H9 (cell line): ENCODE measurements at regions not wholly inside any gene's neighbourhood (a gene's known extent, or its start where the extent isn't known, plus 50 kb on each side); places are given as distances from the start of the nearest gene placed in this dataset.

Experiments
- DNase-seq: peaks from one replicate; pipeline ENCODE4 v3.0.0-alpha.2; 2017
- H2AFZ ChIP-seq: one replicate; pipeline ENCODE4 v1.6.1; 2013; ENCODE audit warnings: mild to moderate bottlenecking, low read length, control low read depth, moderate library complexity
- H2AK5ac ChIP-seq: 2 replicates; pipeline ENCODE4 v1.6.1; 2013; ENCODE audit warnings: low read length, control low read depth, mixed read lengths; ENCODE audit not compliant: insufficient read length
- H2BK120ac ChIP-seq: one replicate; pipeline ENCODE4 v1.6.1; 2013; ENCODE audit warnings: low read depth, mild to moderate bottlenecking, low read length, control low read depth, inconsistent platforms; ENCODE audit not compliant: poor library complexity, severe bottlenecking
- H2BK12ac ChIP-seq: 2 replicates; pipeline ENCODE4 v1.6.1; 2013; ENCODE audit warnings: low read length, control low read depth, mixed read lengths, low read depth; ENCODE audit not compliant: insufficient read length
- H2BK15ac ChIP-seq: 2 replicates; pipeline ENCODE4 v1.6.1; 2013; ENCODE audit warnings: low read depth, low read length, control low read depth
- H2BK20ac ChIP-seq: one replicate; pipeline ENCODE4 v1.6.1; 2013; ENCODE audit warnings: low read depth, mild to moderate bottlenecking, low read length, control low read depth, inconsistent platforms; ENCODE audit not compliant: poor library complexity, severe bottlenecking
- H2BK5ac ChIP-seq: 2 replicates; pipeline ENCODE4 v1.6.1; 2013; ENCODE audit warnings: low read length, control low read depth, mixed read lengths; ENCODE audit not compliant: insufficient read length
- H3K14ac ChIP-seq: 2 replicates; pipeline ENCODE4 v1.6.1; 2013; ENCODE audit warnings: low read length, control low read depth; ENCODE audit not compliant: insufficient read depth
- H3K18ac ChIP-seq: 2 replicates; pipeline ENCODE4 v1.6.1; 2013; ENCODE audit warnings: low read depth, mild to moderate bottlenecking, mixed read lengths, low read length, control low read depth; ENCODE audit not compliant: insufficient read length
- H3K23ac ChIP-seq: 2 replicates; pipeline ENCODE4 v1.6.1; 2013; ENCODE audit warnings: low read length, control low read depth, mixed read lengths, low read depth; ENCODE audit not compliant: insufficient read length
- H3K23me2 ChIP-seq: 2 replicates; pipeline ENCODE4 v1.6.1; 2013; ENCODE audit warnings: low read depth, mild to moderate bottlenecking, mixed read lengths, low read length, control low read depth; ENCODE audit not compliant: insufficient read length, poor library complexity, severe bottlenecking
- H3K27ac ChIP-seq: 2 replicates; pipeline ENCODE4 v1.5.1; 2013; ENCODE audit warnings: low read length, control low read depth, mixed read lengths, low read depth; ENCODE audit not compliant: insufficient read length
- H3K27me3 ChIP-seq: 2 replicates; pipeline ENCODE4 v1.6.1; 2013; ENCODE audit warnings: low read length, control low read depth, inconsistent platforms; ENCODE audit not compliant: insufficient read depth
- H3K4ac ChIP-seq: 2 replicates; pipeline ENCODE4 v1.6.1; 2013; ENCODE audit warnings: low read depth, mild to moderate bottlenecking, control low read depth, inconsistent platforms, low read length, moderate library complexity
- H3K4me1 ChIP-seq: 2 replicates; pipeline ENCODE4 v1.6.1; 2013; ENCODE audit warnings: low read length, control low read depth, inconsistent platforms; ENCODE audit not compliant: insufficient read depth
- H3K4me2 ChIP-seq: 2 replicates; pipeline ENCODE4 v1.6.1; 2013; ENCODE audit warnings: low read length, control low read depth, mixed read lengths; ENCODE audit not compliant: insufficient read length, insufficient read depth
- H3K56ac ChIP-seq: 2 replicates; pipeline ENCODE4 v1.6.1; 2013; ENCODE audit warnings: low read depth, mild to moderate bottlenecking, mixed read lengths, low read length, control low read depth; ENCODE audit not compliant: insufficient read length
- H3K79me1 ChIP-seq: 2 replicates; pipeline ENCODE4 v1.6.1; 2013; ENCODE audit warnings: low read depth, mild to moderate bottlenecking, moderate library complexity, low read length, control low read depth, inconsistent platforms; ENCODE audit not compliant: insufficient read depth, poor library complexity, severe bottlenecking
- H3K79me2 ChIP-seq: 2 replicates; pipeline ENCODE4 v1.6.1; 2013; ENCODE audit warnings: low read length, control low read depth, inconsistent platforms; ENCODE audit not compliant: insufficient read depth
- H3K9ac ChIP-seq: 2 replicates; pipeline ENCODE4 v1.6.1; 2013; ENCODE audit warnings: low read length, control low read depth, mixed read lengths; ENCODE audit not compliant: insufficient read length; ENCODE audit errors: extremely low read depth
- H3K9me3 ChIP-seq: one replicate; pipeline ENCODE4 v1.6.1; 2013; ENCODE audit warnings: low read depth, low read length, inconsistent platforms; ENCODE audit not compliant: control insufficient read depth
- H3T11ph ChIP-seq: one replicate; pipeline ENCODE4 v1.6.1; 2013; ENCODE audit warnings: mild to moderate bottlenecking, low read length, control low read depth, inconsistent platforms
- H4K20me1 ChIP-seq: one replicate; pipeline ENCODE4 v1.6.1; 2013; ENCODE audit not compliant: control insufficient read depth, insufficient read length, insufficient read depth
- H4K5ac ChIP-seq: 2 replicates; pipeline ENCODE4 v1.6.1; 2013; ENCODE audit warnings: low read depth, mild to moderate bottlenecking, mixed read lengths, low read length, control low read depth; ENCODE audit not compliant: insufficient read length
- H4K8ac ChIP-seq: replicated peaks from 2 replicates; pipeline ENCODE4 v1.6.1; 2013; ENCODE audit warnings: low read length, control low read depth, mixed read lengths, low read depth; ENCODE audit not compliant: insufficient read length
- H4K91ac ChIP-seq: 2 replicates; pipeline ENCODE4 v1.6.1; 2013; ENCODE audit warnings: low read depth, mild to moderate bottlenecking, moderate library complexity, mixed read lengths, low read length, control low read depth; ENCODE audit not compliant: insufficient read length
- H3K27ac Mint-ChIP-seq, 3 experiments: 2 replicates in 2 of 3; 3 replicates in 1 of 3; pipeline ENCODE4 v1.8.0; 2020 to 2021; ENCODE audit warnings: mixed read lengths in 3 of 3, mild to moderate bottlenecking in 1 of 3, moderate library complexity in 1 of 3
- H3K27me3 Mint-ChIP-seq: 2 replicates; pipeline ENCODE4 v1.8.0; 2021; ENCODE audit warnings: low read depth, mild to moderate bottlenecking, moderate library complexity, mixed read lengths
- H3K36me3 Mint-ChIP-seq, 3 experiments: 2 replicates in 2 of 3; 3 replicates in 1 of 3; pipeline ENCODE4 v1.8.0; 2020 to 2021; ENCODE audit warnings: low read depth in 3 of 3, mixed read lengths in 3 of 3; ENCODE audit not compliant: insufficient read depth in 1 of 3
- H3K4me1 Mint-ChIP-seq, 2 experiments: 2 replicates each; pipeline ENCODE4 v1.8.0; 2020; ENCODE audit warnings: mixed read lengths in 2 of 2
- H3K4me3 Mint-ChIP-seq, 2 experiments: 2 replicates in 1 of 2; 3 replicates in 1 of 2; pipeline ENCODE4 v1.8.0; 2020 to 2021; ENCODE audit warnings: mild to moderate bottlenecking in 2 of 2, mixed read lengths in 2 of 2, moderate library complexity in 1 of 2
- H3K9me3 Mint-ChIP-seq, 2 experiments: 2 replicates in 1 of 2; 3 replicates in 1 of 2; pipeline ENCODE4 v1.8.0; 2020; ENCODE audit warnings: mild to moderate bottlenecking in 2 of 2, mixed read lengths in 2 of 2, moderate library complexity in 1 of 2
- WGBS: extraction: QIAGEN DNeasy Blood & Tissue Kit; methylation state at CpG from one replicate; pipeline ENCODE4 v1.1.7; 2013; ENCODE audit warnings: missing lambda C conversion rate, low lambda C conversion rate, mixed read lengths; ENCODE audit not compliant: insufficient read length; ENCODE audit errors: extremely low coverage; 5-methylcytosine and 5-hydroxymethylcytosine counted together
- TF ChIP-seq, protein P1 (sequence below): fragments of 200-600 bp; sonication (generic); conservative IDR thresholded peaks from 3 replicates; pipeline ENCODE4 v1.8.0; 2021; ENCODE audit warnings: antibody characterized with exemption, mild to moderate bottlenecking

DNA sequence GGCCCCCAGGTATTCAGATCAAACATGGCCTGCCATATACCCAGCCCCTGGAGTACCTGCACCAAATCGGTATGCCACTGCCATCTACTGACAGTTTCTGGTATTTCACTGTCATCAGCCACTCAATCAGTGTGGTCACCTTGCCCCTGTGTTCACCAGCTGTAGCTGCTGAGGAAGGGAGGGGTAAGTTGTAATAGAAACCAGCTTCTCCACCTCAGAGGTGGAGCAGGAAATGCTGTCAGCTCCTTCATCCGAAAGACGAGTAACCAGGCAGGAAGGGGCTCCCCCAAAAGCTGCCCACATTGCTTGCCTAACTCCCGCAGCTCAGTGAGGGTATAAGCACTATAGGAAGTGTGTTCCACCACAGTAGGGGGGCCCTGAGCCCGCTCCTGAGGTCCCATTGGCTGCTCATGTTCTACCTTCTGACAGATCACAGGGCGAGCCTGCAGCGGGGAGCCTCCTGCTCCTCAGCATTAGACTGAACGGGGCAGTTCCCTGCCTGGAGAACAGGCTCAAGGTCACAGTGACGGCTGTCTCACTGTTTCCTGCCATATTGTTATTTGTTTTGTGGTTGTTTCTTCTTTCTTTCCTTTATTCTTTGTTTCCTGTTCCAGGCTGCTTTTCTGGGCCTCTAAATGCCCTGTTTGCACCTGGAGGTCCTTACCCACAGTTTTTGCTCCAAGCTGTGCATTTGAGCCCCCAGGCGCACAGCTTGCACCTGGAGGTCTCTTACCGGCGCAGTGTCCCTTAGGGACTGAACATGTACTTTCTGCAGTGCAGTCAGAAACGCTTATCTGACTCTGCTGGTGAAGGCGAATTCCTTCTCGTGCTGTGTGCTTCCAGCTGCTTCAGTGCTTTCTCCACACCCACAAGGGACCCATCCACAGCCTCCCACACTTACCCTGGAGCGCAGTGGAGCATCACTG, 1638.3 kb downstream of the MRPL39 start:
- Mint-ChIP-seq H3K4me3 (peak overlapping the region in 1 of 2 experiments; percentile 10; a peak in 2 of 5 replicates), H3K4me1 (no peaks in the 10 kb centered on the region), H3K9me3 (peaks cover 55 to 64% of the 10 kb centered on the region in 2 experiments), H3K27ac (no peak overlapping the region), H3K27me3 (no peaks in the 10 kb centered on the region; the same call in none of the 2 replicates), H3K36me3 (peaks cover 0 to 9% (median 2%) of the 10 kb centered on the region in 3 experiments; a peak in 2 of 7 replicates)
- Histone ChIP-seq H4K91ac (no peak overlapping the region), H2BK5ac (no peak overlapping the region), H3K79me1 (no peaks in the 10 kb centered on the region), H3K27me3 (no peaks in the 10 kb centered on the region), H2BK20ac (no peak overlapping the region), H4K8ac (no peak overlapping the region), H3T11ph (no peak overlapping the region), H2AK5ac (no peak overlapping the region), H4K20me1 (no peaks in the 10 kb centered on the region), H2BK15ac (no peak overlapping the region), H3K18ac (no peak overlapping the region), H2BK120ac (no peak overlapping the region), H3K23me2 (no peaks in the 10 kb centered on the region), H3K27ac (no peak overlapping the region), H4K5ac (no peak overlapping the region), H3K23ac (no peak overlapping the region), H3K9me3 (no peaks in the 10 kb centered on the region), H3K56ac (no peak overlapping the region), H2BK12ac (no peak overlapping the region), H3K9ac (no peak overlapping the region), H3K14ac (no peak overlapping the region), H2AFZ (no peak overlapping the region), H3K4me2 (no peak overlapping the region), H3K79me2 (no peaks in the 10 kb centered on the region), H3K4me1 (no peaks in the 10 kb centered on the region), H3K4ac (no peak overlapping the region)
- WGBS = no CpG with 5 or more reads among the region's 16 CpGs
- DNase-seq = peak; percentile 75
- TF ChIP-seq, protein P1, sequence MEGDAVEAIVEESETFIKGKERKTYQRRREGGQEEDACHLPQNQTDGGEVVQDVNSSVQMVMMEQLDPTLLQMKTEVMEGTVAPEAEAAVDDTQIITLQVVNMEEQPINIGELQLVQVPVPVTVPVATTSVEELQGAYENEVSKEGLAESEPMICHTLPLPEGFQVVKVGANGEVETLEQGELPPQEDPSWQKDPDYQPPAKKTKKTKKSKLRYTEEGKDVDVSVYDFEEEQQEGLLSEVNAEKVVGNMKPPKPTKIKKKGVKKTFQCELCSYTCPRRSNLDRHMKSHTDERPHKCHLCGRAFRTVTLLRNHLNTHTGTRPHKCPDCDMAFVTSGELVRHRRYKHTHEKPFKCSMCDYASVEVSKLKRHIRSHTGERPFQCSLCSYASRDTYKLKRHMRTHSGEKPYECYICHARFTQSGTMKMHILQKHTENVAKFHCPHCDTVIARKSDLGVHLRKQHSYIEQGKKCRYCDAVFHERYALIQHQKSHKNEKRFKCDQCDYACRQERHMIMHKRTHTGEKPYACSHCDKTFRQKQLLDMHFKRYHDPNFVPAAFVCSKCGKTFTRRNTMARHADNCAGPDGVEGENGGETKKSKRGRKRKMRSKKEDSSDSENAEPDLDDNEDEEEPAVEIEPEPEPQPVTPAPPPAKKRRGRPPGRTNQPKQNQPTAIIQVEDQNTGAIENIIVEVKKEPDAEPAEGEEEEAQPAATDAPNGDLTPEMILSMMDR = peak; percentile 64
